ENCODE measurements at regions not wholly inside any gene's neighbourhood (a gene's known extent, or its start where the extent isn't known, plus 50 kb on each side); places are given as distances from the start of the nearest gene placed in this dataset.

DNA sequence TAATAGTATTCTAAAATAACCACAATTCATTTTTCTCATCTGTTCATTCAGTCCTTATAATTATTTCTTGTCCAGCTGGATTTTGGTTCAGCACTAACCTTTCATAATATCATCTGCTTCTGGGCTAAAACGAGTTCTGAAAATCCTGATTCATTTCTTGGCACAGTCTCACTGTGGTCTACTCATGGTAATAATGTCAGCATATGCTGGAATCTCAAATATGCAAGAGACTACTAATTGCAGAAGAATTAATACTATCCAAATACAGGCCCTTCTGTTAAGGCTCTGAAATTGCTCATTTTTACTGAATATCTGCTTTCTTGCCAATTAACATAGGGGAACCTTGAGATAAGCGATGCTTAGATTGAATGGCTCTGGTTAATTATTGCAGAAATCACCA is 597.1 kb downstream of the RPL10L start:
- TF ChIP-seq GABPA (IDR thresholded peaks at IDR 0.05; ENCODE audit: low read depth) = no peak
- TF ChIP-seq POLR2AphosphoS5 (IDR thresholded peaks at IDR 0.05; ENCODE audit: low read depth) = no peak

Data from HL-60 (cell line).